Panc1 (cell line): ENCODE measurements at regions not wholly inside any gene's neighbourhood (a gene's known extent, or its start where the extent isn't known, plus 50 kb on each side); places are given as distances from the start of the nearest gene placed in this dataset.

Experiments
- CTCF ChIP-seq: fragments of 450-650 bp; IDR thresholded peaks from 2 replicates; pipeline ENCODE4 v1.5.1; 2017; ENCODE audit warnings: mild to moderate bottlenecking
- POLR2AphosphoS5 ChIP-seq: IDR thresholded peaks from 2 replicates; pipeline ENCODE4 v1.6.1; 2012; ENCODE audit warnings: mild to moderate bottlenecking, low read depth, low read length, moderate library complexity
- SIN3A ChIP-seq: IDR thresholded peaks from 2 replicates; pipeline ENCODE4 v1.6.1; 2012; ENCODE audit warnings: low read depth, mild to moderate bottlenecking, low read length, moderate library complexity, borderline replicate concordance; ENCODE audit not compliant: insufficient read depth
- TCF7L2 ChIP-seq: IDR thresholded peaks from 2 replicates; pipeline ENCODE4 v1.6.1; 2011; ENCODE audit warnings: mild to moderate bottlenecking, low read depth, low read length, inconsistent platforms
- TF ChIP-seq, protein P1 (sequence below), 2 experiments: IDR thresholded peaks; 2 replicates each; pipeline ENCODE4 v1.6.1; 2011 to 2012; ENCODE audit warnings: low read depth in 2 of 2, control low read depth in 1 of 2, low read length in 1 of 2, mild to moderate bottlenecking in 1 of 2, moderate library complexity in 1 of 2; ENCODE audit not compliant: insufficient read depth in 1 of 2

GRCh38 chr12:88946372-88946997, 366.2 kb upstream of the KITLG start:
- TF ChIP-seq CTCF (no peak), POLR2AphosphoS5 (no peak), SIN3A (no peak), TCF7L2 (no peak)
- TF ChIP-seq, protein P1, sequence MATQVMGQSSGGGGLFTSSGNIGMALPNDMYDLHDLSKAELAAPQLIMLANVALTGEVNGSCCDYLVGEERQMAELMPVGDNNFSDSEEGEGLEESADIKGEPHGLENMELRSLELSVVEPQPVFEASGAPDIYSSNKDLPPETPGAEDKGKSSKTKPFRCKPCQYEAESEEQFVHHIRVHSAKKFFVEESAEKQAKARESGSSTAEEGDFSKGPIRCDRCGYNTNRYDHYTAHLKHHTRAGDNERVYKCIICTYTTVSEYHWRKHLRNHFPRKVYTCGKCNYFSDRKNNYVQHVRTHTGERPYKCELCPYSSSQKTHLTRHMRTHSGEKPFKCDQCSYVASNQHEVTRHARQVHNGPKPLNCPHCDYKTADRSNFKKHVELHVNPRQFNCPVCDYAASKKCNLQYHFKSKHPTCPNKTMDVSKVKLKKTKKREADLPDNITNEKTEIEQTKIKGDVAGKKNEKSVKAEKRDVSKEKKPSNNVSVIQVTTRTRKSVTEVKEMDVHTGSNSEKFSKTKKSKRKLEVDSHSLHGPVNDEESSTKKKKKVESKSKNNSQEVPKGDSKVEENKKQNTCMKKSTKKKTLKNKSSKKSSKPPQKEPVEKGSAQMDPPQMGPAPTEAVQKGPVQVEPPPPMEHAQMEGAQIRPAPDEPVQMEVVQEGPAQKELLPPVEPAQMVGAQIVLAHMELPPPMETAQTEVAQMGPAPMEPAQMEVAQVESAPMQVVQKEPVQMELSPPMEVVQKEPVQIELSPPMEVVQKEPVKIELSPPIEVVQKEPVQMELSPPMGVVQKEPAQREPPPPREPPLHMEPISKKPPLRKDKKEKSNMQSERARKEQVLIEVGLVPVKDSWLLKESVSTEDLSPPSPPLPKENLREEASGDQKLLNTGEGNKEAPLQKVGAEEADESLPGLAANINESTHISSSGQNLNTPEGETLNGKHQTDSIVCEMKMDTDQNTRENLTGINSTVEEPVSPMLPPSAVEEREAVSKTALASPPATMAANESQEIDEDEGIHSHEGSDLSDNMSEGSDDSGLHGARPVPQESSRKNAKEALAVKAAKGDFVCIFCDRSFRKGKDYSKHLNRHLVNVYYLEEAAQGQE (IDR thresholded peaks at IDR 0.05; ENCODE audit: insufficient read depth in 1 of 2, low read depth in 2 of 2, low read length in 1 of 2) = no peak
